GM18870 (cell line): ENCODE measurements at regions not wholly inside any gene's neighbourhood (a gene's known extent, or its start where the extent isn't known, plus 50 kb on each side); places are given as distances from the start of the nearest gene placed in this dataset.

Experiments used
- ATAC-seq: cut with Tn5 transposase; IDR thresholded peaks from one replicate; pipeline ENCODE4 v1.9.1; 2021; ENCODE audit warnings: moderate library complexity; ENCODE audit not compliant: unreplicated experiment

- no peak for ATAC-seq
Measured at GRCh38 chr7:41808541-41808940, 105.7 kb upstream of the INHBA start.

- ATAC-seq = no peak
Measured at GRCh38 chr7:41803569-41803968, 100.7 kb upstream of the INHBA start.

DNA sequence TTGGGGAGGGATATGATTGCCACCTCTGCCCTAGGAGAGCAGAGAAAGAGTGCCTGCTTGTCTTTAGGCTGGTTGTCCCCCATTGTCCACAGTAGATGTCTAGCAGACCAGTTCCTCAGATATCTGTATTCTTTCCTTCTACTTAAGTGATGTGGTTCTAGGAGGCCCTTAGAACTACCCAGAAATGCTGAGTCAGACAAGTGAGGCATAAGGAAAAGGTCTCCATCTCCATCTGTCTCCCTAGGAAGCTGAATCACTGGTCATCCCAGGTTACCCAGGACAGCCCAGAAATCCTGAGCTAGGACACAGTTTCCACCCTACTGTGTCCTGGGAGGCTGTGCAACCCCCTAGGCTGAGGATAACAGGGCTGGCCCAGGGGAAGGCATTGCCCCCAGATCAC, 93.4 kb upstream of the INHBA start:
- ATAC-seq = no peak

GRCh38 chr7:41795276-41795833, 92.5 kb upstream of the INHBA start:
- no peak for ATAC-seq

DNA sequence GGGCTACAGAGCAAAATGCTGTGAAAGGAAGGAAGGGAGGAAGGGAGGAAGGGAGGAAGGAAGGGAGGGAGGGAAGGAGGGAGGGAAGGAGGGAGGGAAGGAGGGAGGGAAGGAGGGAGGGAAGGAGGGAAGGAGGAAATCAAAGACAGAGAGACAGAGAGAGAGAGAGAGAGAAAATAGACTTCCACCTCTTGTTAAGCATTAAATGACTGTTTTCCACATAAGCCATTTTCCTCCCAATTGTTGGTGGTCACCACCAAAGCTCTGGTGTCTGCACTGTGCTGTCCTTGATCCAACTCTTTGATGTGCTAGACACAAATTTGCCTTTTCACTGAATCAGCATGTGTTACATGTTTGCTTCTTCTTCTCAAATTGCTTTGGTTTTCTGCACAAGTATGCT, 90.7 kb upstream of the INHBA start:
- ATAC-seq = no peak

DNA sequence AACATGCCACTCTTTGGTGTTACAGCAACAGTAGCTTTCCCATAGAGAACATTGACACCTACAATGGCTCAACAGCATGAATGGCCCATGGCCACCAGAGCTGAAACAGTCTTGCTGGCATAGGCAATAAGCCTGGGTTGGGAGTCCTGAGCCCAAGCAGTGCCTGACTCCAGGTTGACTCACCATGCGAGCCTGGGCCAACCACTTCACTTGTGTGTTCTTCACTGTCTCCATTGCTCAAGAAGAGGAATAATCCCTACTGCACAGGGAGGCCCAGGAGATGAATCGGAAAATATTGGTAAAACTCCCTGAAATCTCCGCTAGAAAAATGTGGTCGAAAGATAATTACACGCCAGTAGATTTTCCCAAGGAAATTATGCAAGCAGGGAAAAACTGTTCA, 89.2 kb upstream of the INHBA start:
- no peak for ATAC-seq

GRCh38 chr7:41788556-41788955, 85.7 kb upstream of the INHBA start:
- ATAC-seq = no peak

DNA sequence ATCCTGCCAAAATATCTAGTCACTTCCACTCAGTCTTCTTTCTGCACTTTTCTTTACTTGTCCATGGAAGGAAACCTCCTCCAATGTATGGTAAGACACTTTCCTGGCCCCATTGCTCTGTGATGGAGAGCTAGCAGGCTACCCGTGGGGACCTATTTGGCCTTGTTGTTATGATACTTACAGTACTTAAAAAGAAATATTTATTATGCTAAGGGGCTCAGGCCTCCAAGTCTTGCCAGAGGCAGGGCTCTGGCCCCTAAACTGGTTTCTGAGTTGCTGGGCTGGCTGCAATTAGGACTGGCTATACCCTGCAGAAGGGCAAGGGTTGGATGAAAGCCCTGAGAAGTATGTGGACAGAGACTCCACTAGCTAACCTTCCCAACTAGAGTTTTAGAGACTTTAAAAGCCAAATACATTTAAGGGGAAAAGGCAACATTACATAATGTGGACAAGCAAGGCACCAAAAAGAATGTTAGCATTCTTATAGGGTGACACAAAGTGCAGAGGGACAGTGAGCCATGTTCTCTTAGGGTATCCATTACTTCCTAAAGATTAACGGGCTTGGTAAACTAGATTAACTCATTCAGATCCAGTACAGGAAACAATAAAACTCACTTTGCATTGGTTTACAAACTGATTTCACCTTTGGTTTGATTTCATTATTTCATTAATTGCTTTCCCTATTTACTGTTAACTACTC, 84.9 kb upstream of the INHBA start:
- no peak for ATAC-seq

GRCh38 chr7:41786944-41787343, 84.1 kb upstream of the INHBA start:
- ATAC-seq = no peak

DNA sequence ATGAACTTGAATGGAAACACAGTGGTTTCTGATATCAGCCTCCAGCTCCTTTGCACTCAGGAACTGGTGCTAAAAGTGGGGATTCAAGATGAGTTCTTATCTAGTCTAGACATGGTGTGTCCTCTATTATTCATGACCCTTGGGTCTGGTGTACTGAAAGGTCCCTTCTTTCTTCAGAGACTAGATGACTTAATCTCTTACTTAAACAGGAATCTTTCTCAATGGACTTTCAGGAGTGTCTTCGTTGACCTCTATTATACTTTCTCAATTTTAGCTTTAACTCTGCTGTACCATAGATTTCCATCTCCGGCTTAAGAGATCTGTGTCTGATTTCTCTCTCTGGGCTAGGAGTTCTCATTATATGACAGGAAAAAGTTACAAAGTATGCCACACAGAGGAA, 83.5 kb upstream of the INHBA start:
- ATAC-seq = no peak

- ATAC-seq = no peak
Measured at GRCh38 chr7:41785840-41786239, 83.0 kb upstream of the INHBA start.

DNA sequence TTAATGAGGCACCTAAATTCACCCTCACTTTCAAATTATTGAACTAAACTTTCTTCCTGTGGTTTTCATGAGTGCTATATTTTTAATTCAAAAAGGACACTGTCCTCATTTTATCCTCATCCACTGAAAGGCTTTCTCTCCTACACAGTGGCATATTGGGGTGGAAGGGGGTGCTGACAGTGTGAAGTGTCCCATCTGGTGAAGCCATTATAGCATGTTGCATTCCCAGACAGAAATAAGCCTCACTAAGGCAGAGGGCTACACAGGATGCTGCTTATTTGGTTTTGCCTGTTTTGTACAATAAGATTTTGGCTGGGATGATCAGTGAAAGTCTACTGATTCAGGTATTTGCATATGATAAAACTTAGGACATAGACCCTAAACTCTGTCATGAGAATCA, 82.4 kb upstream of the INHBA start:
- no peak for ATAC-seq

- ATAC-seq = no peak
Measured at GRCh38 chr7:41779918-41780317, 77.0 kb upstream of the INHBA start.

GRCh38 chr7:41777894-41778596, 75.2 kb upstream of the INHBA start:
- ATAC-seq = no peak

DNA sequence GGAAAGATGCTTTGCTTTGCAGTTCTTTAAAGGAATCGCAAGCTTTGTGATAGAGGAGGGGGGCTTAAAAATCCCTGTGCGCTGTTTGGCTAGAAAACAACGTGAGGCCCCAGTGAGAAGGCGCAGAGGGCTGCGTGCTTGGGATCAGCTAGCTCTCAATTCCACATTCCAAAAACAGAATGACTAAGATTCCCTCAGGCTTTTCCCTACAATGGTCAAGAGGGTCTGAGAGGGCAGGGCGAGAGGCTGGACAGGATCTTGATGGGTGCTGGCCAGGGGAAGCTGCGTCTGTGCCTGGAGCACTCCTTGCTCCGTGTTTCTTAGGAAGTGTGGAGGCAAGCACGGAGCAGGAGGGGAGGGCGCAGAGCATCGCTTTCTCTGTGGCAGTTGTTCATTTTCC, 72.1 kb upstream of the INHBA start:
- no peak for ATAC-seq

GRCh38 chr7:41773756-41774155, 70.9 kb upstream of the INHBA start:
- no peak for ATAC-seq

- no peak for ATAC-seq
Measured at GRCh38 chr7:41771717-41772116, 68.8 kb upstream of the INHBA start.

- ATAC-seq = no peak
Measured at GRCh38 chr7:41769162-41769561, 66.3 kb upstream of the INHBA start.

DNA sequence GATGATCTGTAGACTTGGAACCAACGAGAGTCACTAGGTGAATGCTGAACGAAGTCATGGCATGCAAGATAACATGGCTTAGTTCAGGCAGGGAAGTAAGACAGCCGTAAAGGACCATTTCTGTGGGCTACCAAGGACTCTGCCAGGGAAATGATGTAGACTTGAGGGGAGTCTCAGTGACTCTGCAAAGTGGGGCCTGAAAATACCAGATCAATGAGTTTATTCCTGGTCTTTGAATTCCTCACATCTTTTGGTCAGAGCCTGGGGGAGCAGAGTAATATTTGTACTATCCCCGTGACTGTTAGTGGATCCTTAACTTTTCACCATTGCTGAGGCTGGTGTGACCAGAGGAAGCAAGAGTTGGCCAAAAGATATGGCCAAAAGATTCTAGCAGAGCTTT, 60.7 kb upstream of the INHBA start:
- no peak for ATAC-seq

DNA sequence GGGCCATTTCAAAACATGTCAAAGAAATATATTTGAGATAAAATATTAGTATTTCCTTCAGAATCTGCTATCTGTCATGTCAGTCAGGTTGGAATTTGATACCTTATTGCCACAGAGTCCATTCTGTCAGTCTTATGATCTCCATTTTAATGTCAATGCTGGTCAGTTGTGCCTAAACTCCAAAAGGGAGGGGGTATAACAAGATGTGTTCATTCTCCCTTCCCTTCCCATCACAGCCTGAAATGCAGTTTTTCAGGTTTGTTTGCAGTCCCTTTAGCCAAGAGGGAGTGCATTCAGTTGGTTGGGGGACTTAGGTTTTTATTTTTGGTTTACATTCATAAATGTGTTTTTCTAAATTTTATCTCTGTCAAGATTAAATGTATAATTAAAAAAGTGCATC, 59.8 kb upstream of the INHBA start:
- ATAC-seq = no peak

- no peak for ATAC-seq
Measured at GRCh38 chr7:41760293-41760692, 57.4 kb upstream of the INHBA start.

GRCh38 chr7:41758321-41758720, 55.4 kb upstream of the INHBA start:
- ATAC-seq = no peak
